ENCODE measurements at regions not wholly inside any gene's neighbourhood (a gene's known extent, or its start where the extent isn't known, plus 50 kb on each side); places are given as distances from the start of the nearest gene placed in this dataset.
"Not testable (repeated sequence)": the region's sequence is repeated elsewhere in the genome, so short reads cannot be mapped to it uniquely, and the experiment has no call there.

- no peak for DNase-seq (ENCODE audit: low read depth)
Measured at GRCh38 chr7:4319280-4319679, 362.8 kb upstream of the FOXK1 start.

GRCh38 chr7:4325732-4326131, 356.4 kb upstream of the FOXK1 start:
- DNase-seq (ENCODE audit: low read depth) = no peak

- DNase-seq (ENCODE audit: low read depth) = no peak
Measured at GRCh38 chr7:4331711-4332110, 350.4 kb upstream of the FOXK1 start.

DNA sequence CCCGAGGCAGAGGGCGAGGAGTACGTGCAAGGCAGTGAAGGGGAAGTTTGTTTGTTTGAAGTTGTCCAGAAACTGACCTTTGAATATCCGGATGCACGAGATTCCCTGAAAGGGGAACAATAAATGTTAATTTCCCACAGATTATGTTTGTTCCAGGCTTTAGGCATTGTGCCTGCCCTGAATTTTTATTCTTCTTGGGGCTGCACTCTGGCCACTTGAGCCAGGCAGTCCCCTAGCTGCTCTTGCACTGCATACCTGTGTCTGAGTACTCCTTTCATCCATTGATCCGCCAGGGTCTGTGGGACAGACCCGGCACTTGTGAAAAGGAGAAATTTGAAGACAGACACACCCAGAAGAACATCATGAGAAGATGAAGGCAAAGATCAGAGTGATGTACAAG, 343.5 kb upstream of the FOXK1 start:
- DNase-seq (ENCODE audit: low read depth) = no peak

GRCh38 chr7:4343272-4344247, 338.5 kb upstream of the FOXK1 start:
- no peak for DNase-seq (ENCODE audit: low read depth)

DNA sequence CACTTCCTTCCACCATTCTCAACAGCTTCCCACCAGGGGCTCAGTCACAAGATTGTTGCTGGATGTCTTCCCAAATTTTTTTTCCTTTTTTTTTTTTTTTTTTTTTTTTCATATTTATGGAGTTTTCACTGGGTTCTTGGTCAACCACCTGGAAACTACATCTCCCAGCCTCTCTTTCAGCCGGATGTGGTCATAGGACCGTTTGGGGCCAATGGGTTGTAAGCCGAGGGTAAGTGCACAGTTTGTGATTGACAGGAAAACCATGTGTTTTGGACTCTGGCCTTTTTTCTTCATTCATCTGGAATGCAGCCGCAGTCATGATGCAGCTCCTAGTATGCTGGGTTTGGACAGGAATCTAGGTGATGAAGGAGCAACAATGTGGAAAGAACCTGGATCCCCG, 337.1 kb upstream of the FOXK1 start:
- no peak for DNase-seq (ENCODE audit: low read depth)

- no peak for DNase-seq (ENCODE audit: low read depth)
Measured at GRCh38 chr7:4352069-4352468, 330.0 kb upstream of the FOXK1 start.

GRCh38 chr7:4361774-4362173, 320.3 kb upstream of the FOXK1 start:
- DNase-seq (ENCODE audit: low read depth) = no peak

DNA sequence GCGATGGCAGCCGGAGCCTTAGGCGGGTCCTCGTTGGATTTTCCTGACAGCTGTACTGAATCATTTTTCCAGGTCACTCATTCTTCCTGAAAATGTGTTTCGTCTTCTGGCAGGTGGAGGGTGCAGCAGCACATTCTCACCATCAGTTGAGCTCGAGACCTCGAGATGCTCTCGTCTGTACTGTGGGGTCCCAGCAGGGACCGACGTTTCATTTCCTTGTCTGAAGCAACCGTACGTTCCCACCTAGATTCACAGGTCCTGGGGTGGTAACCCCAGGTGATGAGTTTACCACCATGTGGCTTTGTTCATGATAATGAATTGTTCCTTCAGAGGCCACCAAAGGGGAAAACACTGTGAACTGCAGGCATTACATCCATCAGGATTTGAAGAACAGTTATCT, 298.5 kb upstream of the FOXK1 start:
- no peak for DNase-seq (ENCODE audit: low read depth)

- no peak for DNase-seq (ENCODE audit: low read depth)
Measured at GRCh38 chr7:4386190-4386589, 295.9 kb upstream of the FOXK1 start.

GRCh38 chr7:4391103-4391502, 291.0 kb upstream of the FOXK1 start:
- not testable (repeated sequence) for DNase-seq (ENCODE audit: low read depth)

GRCh38 chr7:4394736-4395135, 287.4 kb upstream of the FOXK1 start:
- DNase-seq (ENCODE audit: low read depth) = no peak

- DNase-seq (ENCODE audit: low read depth) = no peak
Measured at GRCh38 chr7:4399121-4399520, 283.0 kb upstream of the FOXK1 start.

DNA sequence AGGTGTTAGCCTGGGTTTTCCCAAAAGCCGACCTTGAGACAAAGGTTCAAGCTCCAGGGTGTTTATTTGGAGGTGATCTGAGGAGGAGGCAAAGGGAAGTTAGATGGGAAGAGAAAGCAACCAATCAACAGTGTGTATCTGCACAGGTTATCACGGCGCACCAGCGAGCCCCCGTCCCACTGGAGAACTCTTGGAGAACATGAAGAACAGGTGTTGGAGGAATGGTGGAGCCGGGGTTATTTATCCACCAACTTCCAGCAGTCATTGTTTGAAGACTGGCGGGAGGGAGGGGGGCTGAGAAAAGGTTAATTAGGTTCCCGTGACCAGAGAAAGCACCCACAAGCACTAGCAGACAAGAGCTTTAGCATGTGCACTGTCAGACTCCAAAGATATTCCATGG, 282.5 kb upstream of the FOXK1 start:
- no peak for DNase-seq (ENCODE audit: low read depth)

GRCh38 chr7:4406288-4407058, 275.6 kb upstream of the FOXK1 start:
- no peak for DNase-seq (ENCODE audit: low read depth)

GRCh38 chr7:4409946-4410345, 272.1 kb upstream of the FOXK1 start:
- DNase-seq (ENCODE audit: low read depth) = no peak

DNA sequence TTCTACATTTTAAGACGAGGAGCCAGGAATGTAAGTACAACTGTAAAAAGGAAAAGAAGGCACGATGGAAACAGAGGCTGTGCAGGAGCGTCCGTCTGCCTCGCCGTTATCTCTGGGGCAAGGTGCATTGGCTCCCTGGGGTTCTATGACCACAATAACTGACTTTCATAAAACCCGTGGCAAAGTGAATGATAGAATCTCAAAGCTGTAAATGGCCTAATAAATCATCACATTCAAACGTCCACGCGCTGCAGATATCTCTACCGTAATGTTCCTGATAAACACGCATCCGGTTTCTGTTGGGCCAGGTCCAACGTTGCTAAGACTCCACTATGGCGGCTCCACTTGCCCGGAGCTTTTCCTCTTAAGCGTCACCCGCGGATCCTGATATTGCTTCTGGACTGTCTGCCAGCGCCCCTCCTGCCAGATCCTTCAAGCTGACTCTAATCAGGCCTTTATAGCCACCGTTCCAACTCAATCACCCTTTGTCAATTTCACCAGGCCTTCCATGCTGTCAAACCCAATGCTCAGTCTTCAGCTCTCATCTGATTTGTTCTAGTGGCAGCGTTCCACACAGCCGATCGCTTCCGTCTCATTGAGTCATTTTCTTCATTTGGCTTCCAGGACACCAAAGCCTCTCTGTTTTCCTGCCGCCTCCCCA, 265.6 kb upstream of the FOXK1 start:
- no peak for DNase-seq (ENCODE audit: low read depth)

DNA sequence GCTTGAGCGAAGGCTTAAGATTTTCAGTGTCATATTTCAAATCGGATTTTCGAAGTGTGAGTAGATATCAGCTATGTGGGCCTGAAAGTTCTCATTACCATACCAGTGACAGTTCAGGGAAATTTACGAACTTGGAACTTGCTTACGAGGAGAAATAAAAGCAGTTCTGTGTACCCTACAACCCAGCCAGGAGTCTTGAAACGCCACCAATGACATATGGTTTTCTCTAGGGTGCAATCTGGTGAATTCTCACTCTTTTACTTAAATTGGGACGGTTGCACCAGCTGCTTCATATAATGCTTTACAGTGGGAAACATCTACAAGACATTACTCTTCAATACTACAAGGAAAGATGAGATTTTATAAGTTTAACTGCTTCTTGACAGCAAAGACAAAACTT, 253.6 kb upstream of the FOXK1 start:
- DNase-seq (ENCODE audit: low read depth) = no peak

DNA sequence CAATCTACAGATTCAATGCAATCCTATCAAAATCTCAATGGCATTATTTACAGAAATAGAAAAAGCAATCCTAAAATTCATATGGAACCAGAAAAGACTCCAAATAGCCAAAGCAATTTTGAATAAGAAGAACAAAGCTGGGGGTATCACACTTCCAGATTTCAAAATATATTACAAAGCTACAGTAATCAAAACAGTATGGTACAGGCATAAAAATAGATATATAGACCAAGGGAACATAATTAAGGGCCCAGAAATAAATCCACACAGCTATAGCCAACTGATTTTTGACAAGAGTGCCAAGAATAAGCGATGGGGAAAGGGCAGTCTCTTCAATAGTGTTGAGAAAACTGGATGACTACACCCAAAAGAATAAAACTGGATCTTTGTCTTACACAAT, 251.9 kb upstream of the FOXK1 start:
- no peak for DNase-seq (ENCODE audit: low read depth)

- DNase-seq (ENCODE audit: low read depth) = no peak
Measured at GRCh38 chr7:4434306-4434705, 247.8 kb upstream of the FOXK1 start.

DNA sequence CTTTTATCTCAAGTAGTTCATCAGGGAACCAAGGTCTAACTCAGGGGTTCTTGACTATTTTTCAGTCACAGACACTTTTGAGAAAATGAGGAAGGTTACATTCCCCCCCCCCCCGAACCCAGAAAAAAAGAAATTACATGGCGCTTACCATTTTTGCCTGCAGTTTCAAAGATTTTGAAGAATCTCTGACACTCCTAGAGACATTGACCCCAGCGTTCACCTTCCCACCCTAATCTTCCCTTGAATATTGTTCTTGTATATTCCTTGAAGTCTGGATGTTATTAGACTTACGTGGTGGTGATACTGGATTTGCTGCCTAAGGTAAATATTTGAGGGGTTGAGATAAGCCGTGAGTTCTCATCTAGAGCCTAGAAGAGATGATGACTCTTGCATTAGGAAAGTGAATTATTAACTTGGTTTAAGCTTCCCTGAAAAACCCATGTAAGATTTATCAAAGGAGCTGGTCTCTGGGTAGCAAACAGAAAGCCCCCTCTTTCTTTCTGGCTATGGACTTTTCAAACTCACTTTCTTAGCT, 245.7 kb upstream of the FOXK1 start:
- DNase-seq (ENCODE audit: low read depth) = no peak

DNA sequence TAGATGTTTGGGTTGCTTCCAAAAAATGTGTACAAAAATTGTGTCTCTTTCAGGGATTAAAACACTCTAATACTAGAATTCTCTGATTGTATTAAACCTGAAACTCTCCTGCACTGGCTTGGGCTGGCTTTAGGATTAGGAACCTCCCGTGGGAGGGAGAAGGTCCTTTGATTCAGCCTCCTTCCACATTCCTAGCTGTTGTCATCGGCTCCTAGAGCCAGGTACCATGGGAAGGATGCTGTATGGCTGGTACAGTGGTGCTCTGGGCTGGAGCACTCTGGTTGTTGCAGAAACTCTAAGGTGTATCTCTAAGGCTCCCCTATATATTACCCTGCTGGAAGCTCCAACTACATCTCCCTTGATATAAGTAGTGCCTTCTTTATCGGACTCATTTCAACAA, 245.2 kb upstream of the FOXK1 start:
- no peak for DNase-seq (ENCODE audit: low read depth)

Data from activated T-helper 9 cell treated with anti-CD3 and anti-CD28 coated beads, Interleukin-2, amount 50 U/mL, for 16 hours (primary cell).